GM18502 (cell line): ENCODE measurements at regions not wholly inside any gene's neighbourhood (a gene's known extent, or its start where the extent isn't known, plus 50 kb on each side); places are given as distances from the start of the nearest gene placed in this dataset.

Source experiments
- ATAC-seq: cut with Tn5 transposase; IDR thresholded peaks from one replicate; pipeline ENCODE4 v1.9.1; 2021; ENCODE audit warnings: mild to moderate bottlenecking; ENCODE audit not compliant: unreplicated experiment, poor library complexity

- ATAC-seq = no peak
Measured at GRCh38 chr2:16217291-16217690, 276.9 kb downstream of the MYCN start.

GRCh38 chr2:16216558-16216945 lies 276.2 kb downstream of the MYCN start:
- no peak for ATAC-seq

DNA sequence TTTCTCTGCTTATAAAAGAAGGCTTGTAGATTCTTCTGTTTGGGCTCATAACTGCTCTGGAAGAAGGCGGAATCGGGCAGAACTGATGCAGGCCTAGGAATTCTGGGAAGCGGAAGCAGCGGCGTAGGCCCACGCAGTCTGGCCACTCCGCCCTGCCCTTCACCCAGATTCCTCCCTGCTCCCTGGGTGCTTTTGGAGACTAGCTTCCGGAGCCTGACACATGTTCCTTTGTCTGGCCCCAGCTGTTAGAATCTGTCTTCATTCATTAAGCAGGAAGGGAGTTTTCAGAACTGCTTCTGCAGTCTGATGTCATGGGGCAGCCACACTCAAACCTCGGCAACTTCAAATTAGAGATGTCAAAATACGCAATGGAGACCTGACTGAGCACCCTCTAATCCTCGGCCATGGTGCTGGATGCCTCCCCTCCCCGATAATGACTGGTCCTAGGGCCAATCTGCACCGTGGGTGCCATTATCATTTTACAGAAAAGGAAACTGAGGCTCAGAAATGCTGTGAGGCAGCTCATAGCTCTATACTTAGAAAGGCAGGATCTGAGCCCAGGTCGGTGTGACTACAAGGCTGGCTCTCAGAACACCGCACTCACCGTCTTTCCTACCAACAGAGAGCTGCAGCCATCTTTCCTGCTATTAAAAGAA lies 275.7 kb downstream of the MYCN start:
- ATAC-seq = no peak

- no peak for ATAC-seq
Measured at GRCh38 chr2:16214861-16215260, 274.5 kb downstream of the MYCN start.

DNA sequence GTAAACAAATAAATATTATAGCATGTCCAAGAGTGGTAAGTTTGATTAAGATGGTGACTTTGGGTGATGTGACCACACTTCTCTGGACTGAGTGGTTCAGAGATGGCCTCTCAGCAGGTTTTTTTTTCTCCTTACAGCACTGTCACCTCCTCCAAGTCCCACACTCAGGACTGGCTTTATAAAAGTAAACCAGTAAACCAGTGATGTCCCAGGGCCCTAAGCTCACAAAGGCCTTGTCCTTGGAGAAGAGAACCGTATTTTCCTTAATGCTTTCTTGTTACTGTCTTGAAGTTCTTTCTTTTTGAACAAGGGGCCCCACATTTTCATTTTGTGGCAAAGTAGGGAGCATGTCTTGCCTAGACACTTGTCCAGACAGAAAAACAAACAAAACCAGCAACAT lies 274.0 kb downstream of the MYCN start:
- ATAC-seq = no peak

DNA sequence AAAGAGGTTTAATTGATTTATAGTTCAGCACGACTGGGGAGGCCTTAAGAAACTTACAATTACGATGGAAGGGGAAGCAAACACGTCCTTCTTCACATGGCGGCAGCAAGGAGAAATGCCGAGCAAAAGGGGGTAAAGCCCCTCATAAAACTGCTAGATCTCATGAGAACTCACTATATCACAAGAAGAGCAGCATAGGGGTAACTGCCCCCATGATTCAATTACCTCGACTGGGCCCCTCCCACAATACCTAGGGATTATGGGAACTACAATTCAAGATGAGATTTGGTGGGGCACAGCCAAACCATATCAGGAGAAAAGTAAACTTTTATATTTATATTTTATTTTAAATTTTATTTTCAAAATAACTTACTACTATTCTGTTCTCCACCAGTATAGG lies 272.0 kb downstream of the MYCN start:
- no peak for ATAC-seq

DNA sequence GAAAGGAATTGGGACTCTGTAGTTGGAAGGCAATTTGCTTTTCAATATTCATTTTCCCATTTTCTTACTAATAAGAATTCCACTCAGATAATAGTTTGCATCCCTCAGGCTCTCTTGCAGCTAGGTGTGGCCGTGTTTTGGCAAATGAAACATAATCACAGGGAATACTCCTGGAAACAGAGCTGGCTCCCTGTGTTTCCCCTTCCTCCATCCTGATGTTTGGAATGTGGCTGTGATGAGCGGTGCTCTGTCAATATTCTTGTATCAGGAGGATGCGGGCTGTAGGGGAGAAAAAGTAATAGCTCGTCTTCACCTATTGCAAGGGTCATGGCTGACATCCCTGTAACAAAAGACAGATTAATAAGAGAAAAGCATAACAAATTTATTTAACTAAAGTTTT lies 271.0 kb downstream of the MYCN start:
- ATAC-seq = no peak

GRCh38 chr2:16210841-16211240 lies 270.5 kb downstream of the MYCN start:
- no peak for ATAC-seq

- ATAC-seq = no peak
Measured at GRCh38 chr2:16209799-16210198, 269.4 kb downstream of the MYCN start.

DNA sequence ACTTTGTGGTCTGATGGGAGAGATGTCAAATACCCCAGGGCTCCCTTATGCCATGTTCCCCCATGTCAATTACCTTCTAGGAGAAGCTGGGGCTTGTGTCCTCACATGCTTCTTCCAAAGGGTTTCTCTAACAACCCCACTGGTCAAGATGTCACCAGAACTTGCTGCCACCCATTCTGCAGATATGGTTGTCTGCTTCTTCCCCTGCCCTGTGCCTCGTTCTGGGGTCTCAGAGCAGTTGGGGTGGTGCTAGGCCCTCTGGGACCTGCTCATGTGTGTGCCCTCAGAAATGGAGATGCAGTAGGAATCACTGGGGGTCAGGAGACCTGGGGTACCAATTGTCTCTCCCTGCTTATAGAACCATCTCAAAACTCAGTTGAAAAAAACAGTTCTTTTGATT lies 268.6 kb downstream of the MYCN start:
- no peak for ATAC-seq

DNA sequence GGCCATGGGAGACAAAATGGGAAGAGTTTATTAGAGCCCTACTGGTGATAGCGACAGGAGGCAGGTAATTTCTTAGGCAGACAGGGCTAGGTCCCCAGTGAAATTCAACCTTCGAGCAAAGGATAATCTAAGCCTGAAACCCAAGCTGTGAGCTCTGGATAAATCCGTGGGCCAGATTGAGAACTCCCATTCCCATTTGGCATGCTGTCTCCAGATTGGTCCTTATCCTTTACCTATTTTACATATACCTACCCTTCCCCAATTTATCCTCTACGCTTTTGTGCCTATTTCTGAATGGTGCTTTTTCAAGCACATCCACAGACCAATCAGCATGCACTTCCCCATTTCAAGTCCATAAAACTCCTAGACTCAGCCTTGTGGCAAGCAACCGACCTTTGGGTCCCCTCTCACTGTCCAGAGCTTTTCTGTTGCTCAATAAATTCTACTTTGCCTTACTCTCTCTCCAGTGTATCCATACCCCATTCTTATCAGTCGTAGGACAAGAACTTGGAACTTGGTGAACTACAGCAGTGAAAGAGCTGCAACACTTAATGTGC lies 268.0 kb downstream of the MYCN start:
- no peak for ATAC-seq

DNA sequence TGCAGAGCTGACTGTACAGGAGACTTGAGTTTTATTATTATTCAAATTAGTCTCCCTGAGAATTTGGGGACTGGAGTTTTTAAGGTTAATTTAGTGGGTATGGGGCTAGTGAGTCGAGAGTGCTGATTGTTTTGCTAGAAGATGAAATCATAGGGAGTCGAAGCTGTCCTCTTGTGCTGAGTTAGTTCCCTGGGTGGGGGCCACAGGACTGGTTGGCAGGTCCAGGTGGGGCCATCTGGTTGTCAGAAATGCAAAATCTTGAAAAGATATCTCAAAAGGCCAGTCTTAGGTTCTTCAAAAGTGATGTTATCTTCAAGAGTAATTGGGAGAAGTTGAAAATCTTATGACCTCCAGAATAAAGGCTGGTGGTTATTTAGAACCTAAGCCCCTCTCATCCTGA lies 267.3 kb downstream of the MYCN start:
- ATAC-seq = no peak

DNA sequence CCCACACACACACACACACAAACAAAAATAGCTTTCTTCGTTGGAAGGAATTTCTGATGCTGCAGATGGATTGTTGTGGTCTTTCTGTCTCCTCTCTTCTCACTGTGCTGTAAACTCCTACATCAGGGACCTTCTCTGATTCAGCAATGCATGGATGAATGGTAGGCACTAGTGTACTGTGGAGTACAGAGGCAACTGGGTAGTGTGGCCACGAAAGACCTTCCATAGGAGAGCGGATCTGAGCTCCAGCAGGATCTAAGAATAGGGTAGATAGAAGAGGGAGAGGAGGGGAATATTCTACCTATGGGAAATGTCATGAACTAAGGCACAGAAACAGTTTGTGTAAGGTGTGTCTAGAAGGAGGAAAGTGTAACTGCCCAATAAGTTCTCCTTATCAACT lies 266.8 kb downstream of the MYCN start:
- ATAC-seq = no peak

- no peak for ATAC-seq
Measured at GRCh38 chr2:16206191-16206944, 266.0 kb downstream of the MYCN start.

DNA sequence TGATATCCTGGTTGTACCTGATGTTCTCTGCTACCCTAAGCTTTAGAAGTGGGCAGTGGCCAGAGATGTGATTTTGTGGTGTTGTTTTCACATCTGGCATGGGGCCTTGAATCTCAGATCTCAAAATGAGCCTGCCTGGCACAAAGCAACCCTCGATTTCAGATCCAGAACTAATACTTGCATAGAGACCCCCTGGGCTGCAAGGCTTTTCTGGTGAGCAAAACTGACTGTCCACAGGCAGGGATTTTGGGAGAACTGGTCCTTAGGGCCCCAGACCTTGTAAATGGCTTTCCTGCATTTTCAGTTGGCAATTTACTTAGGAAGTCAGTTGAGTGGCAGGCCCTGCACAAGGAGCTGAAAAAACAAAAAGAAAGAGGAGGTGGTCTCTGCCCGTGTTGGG lies 265.3 kb downstream of the MYCN start:
- ATAC-seq = no peak

DNA sequence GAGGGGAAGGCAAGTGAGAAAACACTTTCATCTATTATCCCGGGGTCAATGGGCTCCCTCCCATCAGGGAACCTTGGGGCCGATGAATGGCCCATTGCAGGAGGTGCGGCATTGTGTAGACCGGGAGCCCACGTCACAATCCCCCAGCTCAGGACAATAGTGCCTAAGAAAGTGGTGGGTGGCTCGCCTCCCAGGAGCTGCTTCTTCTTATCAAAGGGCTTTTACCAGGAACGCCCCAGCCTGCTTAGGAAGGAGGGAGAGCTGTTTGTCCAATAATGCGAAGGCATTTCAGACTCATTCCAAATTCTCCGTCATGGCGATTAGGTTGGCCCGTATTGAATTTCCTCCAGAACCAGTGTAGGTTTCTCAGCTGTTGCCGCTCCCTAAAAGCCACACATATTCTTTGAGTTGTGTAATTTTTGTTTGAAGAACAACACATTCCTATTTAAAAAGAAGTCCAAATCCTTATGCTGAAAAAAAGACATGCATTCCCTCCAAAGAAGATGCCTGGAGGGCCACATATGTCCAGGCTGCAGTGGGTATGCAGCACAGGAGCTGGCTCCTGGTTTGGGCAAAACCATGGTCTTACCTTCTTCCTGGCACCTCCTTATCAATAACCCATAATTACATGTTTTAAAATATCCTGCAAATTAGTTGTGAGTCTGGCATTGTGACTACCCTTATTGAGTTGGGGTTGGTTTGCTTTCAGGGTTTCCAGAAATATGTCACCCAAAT lies 264.7 kb downstream of the MYCN start:
- no peak for ATAC-seq

- no peak for ATAC-seq
Measured at GRCh38 chr2:16204251-16204650, 263.9 kb downstream of the MYCN start.

GRCh38 chr2:16203691-16204090 lies 263.3 kb downstream of the MYCN start:
- no peak for ATAC-seq

- ATAC-seq = no peak
Measured at GRCh38 chr2:16203069-16203468, 262.7 kb downstream of the MYCN start.

GRCh38 chr2:16202266-16203020 lies 262.1 kb downstream of the MYCN start:
- ATAC-seq = no peak
